Erythroblast (primary cell): ENCODE measurements at regions not wholly inside any gene's neighbourhood (a gene's known extent, or its start where the extent isn't known, plus 50 kb on each side); places are given as distances from the start of the nearest gene placed in this dataset.

Experiments used
- GATA1 ChIP-seq: IDR thresholded peaks from 2 replicates; pipeline ENCODE4 v1.6.1; 2011; ENCODE audit warnings: low read depth, mild to moderate bottlenecking, control low read depth, low read length, moderate library complexity
- POLR2A ChIP-seq: IDR thresholded peaks from 2 replicates; pipeline ENCODE4 v1.6.1; 2011; ENCODE audit warnings: mild to moderate bottlenecking, low read length

- TF ChIP-seq POLR2A (no peak), GATA1 (no peak)
These were observed 246.0 kb downstream of the ENC1 start for GRCh38 chr5:74394528-74394915.
